SK-N-MC (cell line): ENCODE measurements at regions not wholly inside any gene's neighbourhood (a gene's known extent, or its start where the extent isn't known, plus 50 kb on each side); places are given as distances from the start of the nearest gene placed in this dataset.

ENCODE experiments used
- DNase-seq: peaks from one replicate; pipeline ENCODE4 v3.0.0-alpha.2; 2011; ENCODE audit warnings: low read depth, low spot score
- H3K27ac ChIP-seq: fragments of 200-600 bp; sonication (generic); 2 replicates; pipeline ENCODE4 v1.5.1; 2016; ENCODE audit warnings: mixed run types
- H3K36me3 ChIP-seq: fragments of 200-600 bp; sonication (generic); 2 replicates; pipeline ENCODE4 v1.6.1; 2017; ENCODE audit warnings: antibody characterized with exemption, low read length, mixed read lengths; ENCODE audit not compliant: insufficient read depth
- H3K4me3 ChIP-seq: fragments of 200-600 bp; sonication (generic); 2 replicates; pipeline ENCODE4 v1.5.1; 2016
- H3K9ac ChIP-seq: fragments of 200-600 bp; sonication (generic); 2 replicates; pipeline ENCODE4 v1.8.0; 2017; ENCODE audit warnings: mixed run types, mixed read lengths; ENCODE audit not compliant: insufficient read length
- H3K9me3 ChIP-seq: fragments of 200-600 bp; sonication (generic); 2 replicates; pipeline ENCODE4 v1.6.1; 2017; ENCODE audit warnings: low read depth, mild to moderate bottlenecking, antibody characterized with exemption, low read length, moderate library complexity, mixed read lengths
- EZH2 ChIP-seq: fragments of 200-600 bp; sonication (generic); IDR thresholded peaks from one replicate; pipeline ENCODE4 v1.6.1; 2017; ENCODE audit warnings: antibody characterized with exemption
- FOXP2 ChIP-seq: optimal IDR thresholded peaks from 2 replicates; pipeline ENCODE3; 2011; ENCODE audit warnings: mild to moderate bottlenecking, moderate library complexity; ENCODE audit not compliant: insufficient read depth; ENCODE audit errors: extremely low read length, control extremely low read depth
- POLR2AphosphoS5 ChIP-seq: IDR thresholded peaks from 2 replicates; pipeline ENCODE4 v1.6.1; 2012; ENCODE audit warnings: mild to moderate bottlenecking, low read depth, low read length, borderline replicate concordance

GRCh38 chr2:70357684-70358071, 55.8 kb upstream of the FAM136A start:
- no peak overlapping the region for H3K27ac ChIP-seq
- TF ChIP-seq EZH2, result no peak
- no peak for TF ChIP-seq FOXP2
- no peak for TF ChIP-seq POLR2AphosphoS5
- DNase-seq, result no peak

DNA sequence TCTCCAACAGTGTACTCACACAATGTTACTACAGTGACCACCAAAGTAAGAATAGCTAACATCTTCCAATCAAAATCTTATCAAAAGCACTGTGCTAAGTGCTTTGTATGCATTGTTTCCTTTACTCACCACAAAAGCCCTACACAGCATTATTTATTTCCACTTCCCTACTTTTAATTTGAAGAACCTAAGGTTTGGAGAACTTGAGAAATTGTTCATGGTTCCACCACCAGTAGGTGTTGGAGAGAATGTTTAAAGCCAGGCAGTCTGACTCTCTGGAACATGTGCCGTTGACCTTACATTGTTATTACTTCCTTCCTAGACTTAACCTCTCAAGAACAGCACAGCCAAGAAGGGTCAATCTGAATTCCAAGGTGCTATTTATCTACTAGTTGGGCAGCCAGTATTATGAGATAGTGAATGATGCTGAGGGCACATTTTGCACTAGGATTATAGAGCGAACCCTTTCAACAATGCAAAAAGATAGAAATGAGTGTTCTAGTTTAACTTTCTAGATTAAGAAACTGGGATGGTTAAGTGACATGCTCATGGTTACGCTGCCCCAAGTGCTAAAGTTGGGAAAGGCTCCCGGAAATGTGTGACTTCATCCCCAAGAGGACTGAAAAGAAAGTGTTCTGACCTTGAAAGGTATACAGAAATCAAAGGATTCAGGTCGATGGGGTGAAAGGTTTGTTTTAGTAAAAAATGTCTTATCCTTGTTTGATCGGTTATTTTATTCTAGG, 55.2 kb upstream of the FAM136A start:
- no peak overlapping the region for H3K27ac ChIP-seq
- no peaks in the 10 kb centered on the region for H3K36me3 ChIP-seq
- DNase-seq, result no peak
- no peak overlapping the region for H3K4me3 ChIP-seq
- no peaks in the 10 kb centered on the region for H3K9me3 ChIP-seq
- TF ChIP-seq EZH2 (no peak), FOXP2 (no peak), POLR2AphosphoS5 (no peak)
- H3K9ac ChIP-seq, result no peak overlapping the region

More at GRCh38 chr2:70357684-70358071, 55.8 kb upstream of the FAM136A start:
- Histone ChIP-seq H3K4me3 (no peak overlapping the region), H3K9me3 (no peaks in the 10 kb centered on the region), H3K36me3 (no peaks in the 10 kb centered on the region), H3K9ac (no peak overlapping the region)

DNA sequence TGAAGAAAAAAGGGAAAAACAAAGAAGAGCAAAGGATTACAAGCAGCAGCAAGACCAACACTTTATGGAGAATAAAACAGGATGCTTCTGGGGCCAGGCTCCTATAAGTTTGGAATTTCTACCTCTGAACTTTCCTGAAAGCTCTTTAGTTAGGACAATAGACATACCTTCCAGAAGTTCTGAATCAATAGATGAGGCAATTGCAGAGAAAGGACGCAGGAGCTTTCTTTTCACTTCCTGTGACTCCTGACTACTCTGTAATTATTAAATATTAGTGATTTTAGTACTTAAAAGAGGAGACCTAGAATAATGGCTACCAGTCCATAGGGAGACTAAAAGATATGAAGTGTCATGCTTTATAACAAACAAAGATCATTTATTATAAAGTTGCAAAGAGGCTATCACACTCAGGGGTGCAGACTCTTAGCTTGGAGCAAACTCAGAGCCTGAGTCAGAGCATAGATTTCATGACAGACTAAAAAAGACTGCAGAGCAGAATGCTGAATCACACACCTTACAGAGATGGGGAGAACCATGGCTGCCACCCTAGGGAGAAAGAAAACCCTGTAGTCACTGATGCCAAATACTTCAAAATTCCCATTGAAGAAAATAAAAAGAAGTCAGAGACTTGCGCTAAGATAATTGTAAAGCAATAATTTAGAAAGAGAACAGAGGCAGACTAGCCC, 52.5 kb upstream of the FAM136A start:
- no peak for TF ChIP-seq POLR2AphosphoS5
- no peak for TF ChIP-seq EZH2
- TF ChIP-seq FOXP2, result no peak
- no peaks in the 10 kb centered on the region for H3K36me3 ChIP-seq
- no peaks in the 10 kb centered on the region for H3K9me3 ChIP-seq
- no peak overlapping the region for H3K27ac ChIP-seq
- H3K4me3 ChIP-seq, result no peak overlapping the region
- no peak for DNase-seq
- H3K9ac ChIP-seq, result no peak overlapping the region
